HG02943 (cell line): ENCODE measurements at regions not wholly inside any gene's neighbourhood (a gene's known extent, or its start where the extent isn't known, plus 50 kb on each side); places are given as distances from the start of the nearest gene placed in this dataset.
"Not testable (repeated sequence)": the region's sequence is repeated elsewhere in the genome, so short reads cannot be mapped to it uniquely, and the experiment has no call there.

Source experiments
- ATAC-seq: cut with Tn5 transposase; IDR thresholded peaks from one replicate; pipeline ENCODE4 v1.9.1; 2021; ENCODE audit warnings: mild to moderate bottlenecking, low read depth, moderate library complexity; ENCODE audit not compliant: unreplicated experiment

- no peak for ATAC-seq
These were observed 219.1 kb downstream of the PHLDA1 start for GRCh38 chr12:75812271-75813018.

- no peak for ATAC-seq
These were observed 221.8 kb downstream of the PHLDA1 start for GRCh38 chr12:75809746-75810145.

- no peak for ATAC-seq
These were observed 224.1 kb downstream of the PHLDA1 start for GRCh38 chr12:75807494-75807893.

- ATAC-seq: no peak
These were observed 225.7 kb downstream of the PHLDA1 start for GRCh38 chr12:75805905-75806304.

GRCh38 chr12:75805320-75805719 is 226.3 kb downstream of the PHLDA1 start:
- ATAC-seq: no peak

- ATAC-seq: no peak
These were observed 233.2 kb downstream of the PHLDA1 start for GRCh38 chr12:75798136-75798926.

GRCh38 chr12:75795125-75795524 is 236.5 kb downstream of the PHLDA1 start:
- no peak for ATAC-seq

- ATAC-seq: no peak
These were observed 238.9 kb downstream of the PHLDA1 start for GRCh38 chr12:75792687-75793086.

GRCh38 chr12:75790219-75790618 is 241.4 kb downstream of the PHLDA1 start:
- ATAC-seq: no peak

- ATAC-seq: not testable (repeated sequence)
These were observed 244.4 kb downstream of the PHLDA1 start for GRCh38 chr12:75787146-75787545.

- no peak for ATAC-seq
These were observed 245.5 kb downstream of the PHLDA1 start for GRCh38 chr12:75786070-75786469.

- no peak for ATAC-seq
These were observed 247.0 kb downstream of the PHLDA1 start for GRCh38 chr12:75784591-75784990.

- ATAC-seq: no peak
These were observed 248.3 kb downstream of the PHLDA1 start for GRCh38 chr12:75783093-75783877.

GRCh38 chr12:75782069-75782581 is 249.5 kb downstream of the PHLDA1 start:
- ATAC-seq: no peak

- ATAC-seq: no peak
These were observed 250.0 kb downstream of the PHLDA1 start for GRCh38 chr12:75781532-75782046.

- no peak for ATAC-seq
These were observed 251.6 kb downstream of the PHLDA1 start for GRCh38 chr12:75779891-75780496.

GRCh38 chr12:75774261-75775052 is 257.1 kb downstream of the PHLDA1 start:
- no peak for ATAC-seq

GRCh38 chr12:75773377-75773776 is 258.2 kb downstream of the PHLDA1 start:
- no peak for ATAC-seq

- ATAC-seq: no peak
These were observed 259.6 kb upstream of the KRR1 start for GRCh38 chr12:75771023-75771422.
